ENCODE measurements at regions not wholly inside any gene's neighbourhood (a gene's known extent, or its start where the extent isn't known, plus 50 kb on each side); places are given as distances from the start of the nearest gene placed in this dataset.

- DNase-seq (ENCODE audit: low read depth in 2 of 2), result no peak
Observed at GRCh38 chr6:1201547-1202200, 110.2 kb upstream of the FOXQ1 start.

GRCh38 chr6:1200409-1201101, 111.3 kb upstream of the FOXQ1 start:
- DNase-seq (ENCODE audit: low read depth in 2 of 2), result no peak

- no peak for DNase-seq (ENCODE audit: low read depth in 2 of 2)
Observed at GRCh38 chr6:1200081-1200408, 111.9 kb upstream of the FOXQ1 start.

GRCh38 chr6:1197309-1197708, 114.6 kb upstream of the FOXQ1 start:
- DNase-seq (ENCODE audit: low read depth in 2 of 2), result no peak

GRCh38 chr6:1191141-1191630, 120.7 kb upstream of the FOXQ1 start:
- no peak for DNase-seq (ENCODE audit: low read depth in 2 of 2)

GRCh38 chr6:1190366-1190765, 121.5 kb upstream of the FOXQ1 start:
- DNase-seq (ENCODE audit: low read depth in 2 of 2), result no peak

- DNase-seq (ENCODE audit: low read depth in 2 of 2), result no peak
Observed at GRCh38 chr6:1188199-1188598, 123.7 kb upstream of the FOXQ1 start.

GRCh38 chr6:1187293-1188131, 124.4 kb upstream of the FOXQ1 start:
- no peak for DNase-seq (ENCODE audit: low read depth in 2 of 2)

- DNase-seq (ENCODE audit: low read depth in 2 of 2), result no peak
Observed at GRCh38 chr6:1184318-1184717, 127.6 kb upstream of the FOXQ1 start.

- DNase-seq (ENCODE audit: low read depth in 2 of 2), result no peak
Observed at GRCh38 chr6:1182722-1183521, 129.0 kb upstream of the FOXQ1 start.

- DNase-seq (ENCODE audit: low read depth in 2 of 2), result no peak
Observed at GRCh38 chr6:1181939-1182605, 129.8 kb upstream of the FOXQ1 start.

- no peak for DNase-seq (ENCODE audit: low read depth in 2 of 2)
Observed at GRCh38 chr6:1179571-1180459, 132.1 kb upstream of the FOXQ1 start.

GRCh38 chr6:1178590-1178989, 133.3 kb upstream of the FOXQ1 start:
- DNase-seq (ENCODE audit: low read depth in 2 of 2), result no peak

- DNase-seq (ENCODE audit: low read depth in 2 of 2), result no peak
Observed at GRCh38 chr6:1176567-1176966, 135.3 kb upstream of the FOXQ1 start.

- no peak for DNase-seq (ENCODE audit: low read depth in 2 of 2)
Observed at GRCh38 chr6:1175877-1176276, 136.0 kb upstream of the FOXQ1 start.

- DNase-seq (ENCODE audit: low read depth in 2 of 2), result no peak
Observed at GRCh38 chr6:1170794-1171193, 141.1 kb upstream of the FOXQ1 start.

- DNase-seq (ENCODE audit: low read depth in 2 of 2), result no peak
Observed at GRCh38 chr6:1164600-1164999, 147.3 kb upstream of the FOXQ1 start.

GRCh38 chr6:1163501-1163900, 148.4 kb upstream of the FOXQ1 start:
- no peak for DNase-seq (ENCODE audit: low read depth in 2 of 2)

- DNase-seq (ENCODE audit: low read depth in 2 of 2), result no peak
Observed at GRCh38 chr6:1162367-1163275, 149.3 kb upstream of the FOXQ1 start.
